ENCODE measurements at regions not wholly inside any gene's neighbourhood (a gene's known extent, or its start where the extent isn't known, plus 50 kb on each side); places are given as distances from the start of the nearest gene placed in this dataset.
"Not testable (repeated sequence)": the region's sequence is repeated elsewhere in the genome, so short reads cannot be mapped to it uniquely, and the experiment has no call there.

DNA sequence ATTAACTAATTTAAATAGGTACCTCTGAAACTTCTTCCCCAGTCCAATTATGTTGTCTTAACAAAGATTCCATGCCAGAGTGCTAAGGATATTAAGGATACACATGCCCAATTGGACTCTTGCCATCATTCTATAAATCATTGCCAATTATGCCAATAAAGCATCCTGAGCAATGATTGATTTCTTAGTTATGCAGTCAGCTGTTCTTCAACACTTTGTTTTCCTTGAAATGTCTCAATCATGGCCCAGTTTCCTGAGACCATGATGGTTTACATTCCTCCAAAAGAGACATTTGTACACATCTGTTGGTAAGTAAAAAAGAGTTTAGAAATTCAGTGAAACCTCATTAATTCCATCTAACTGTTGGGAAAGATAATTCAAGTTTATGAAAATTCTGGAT lies 180.4 kb upstream of the PKN2 start:
- TF ChIP-seq, protein P1, sequence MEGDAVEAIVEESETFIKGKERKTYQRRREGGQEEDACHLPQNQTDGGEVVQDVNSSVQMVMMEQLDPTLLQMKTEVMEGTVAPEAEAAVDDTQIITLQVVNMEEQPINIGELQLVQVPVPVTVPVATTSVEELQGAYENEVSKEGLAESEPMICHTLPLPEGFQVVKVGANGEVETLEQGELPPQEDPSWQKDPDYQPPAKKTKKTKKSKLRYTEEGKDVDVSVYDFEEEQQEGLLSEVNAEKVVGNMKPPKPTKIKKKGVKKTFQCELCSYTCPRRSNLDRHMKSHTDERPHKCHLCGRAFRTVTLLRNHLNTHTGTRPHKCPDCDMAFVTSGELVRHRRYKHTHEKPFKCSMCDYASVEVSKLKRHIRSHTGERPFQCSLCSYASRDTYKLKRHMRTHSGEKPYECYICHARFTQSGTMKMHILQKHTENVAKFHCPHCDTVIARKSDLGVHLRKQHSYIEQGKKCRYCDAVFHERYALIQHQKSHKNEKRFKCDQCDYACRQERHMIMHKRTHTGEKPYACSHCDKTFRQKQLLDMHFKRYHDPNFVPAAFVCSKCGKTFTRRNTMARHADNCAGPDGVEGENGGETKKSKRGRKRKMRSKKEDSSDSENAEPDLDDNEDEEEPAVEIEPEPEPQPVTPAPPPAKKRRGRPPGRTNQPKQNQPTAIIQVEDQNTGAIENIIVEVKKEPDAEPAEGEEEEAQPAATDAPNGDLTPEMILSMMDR (conservative IDR thresholded peaks at IDR 0.05) = no peak
- no peak overlapping the region for H3K27ac ChIP-seq

DNA sequence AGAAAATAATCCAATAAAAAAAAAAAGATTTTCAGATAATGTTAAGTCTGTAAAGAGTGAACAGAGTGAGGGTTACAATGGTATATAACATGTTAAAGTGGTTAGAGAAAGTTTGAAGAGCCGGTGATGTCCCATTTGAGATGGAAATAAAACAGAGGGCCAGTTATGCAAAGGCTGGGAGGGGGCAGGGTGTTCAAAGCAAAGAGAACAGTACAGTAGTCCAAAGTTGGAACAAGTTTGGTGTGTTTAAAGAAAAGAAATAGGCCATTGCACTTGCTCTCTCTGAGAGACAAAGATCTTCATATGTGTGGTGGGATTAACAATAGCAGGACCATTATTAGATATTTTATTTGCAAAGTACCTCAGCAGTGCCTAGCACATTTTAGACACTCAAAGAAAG lies 179.5 kb upstream of the PKN2 start:
- H3K27ac ChIP-seq = no peak overlapping the region
- TF ChIP-seq, protein P1 (conservative IDR thresholded peaks at IDR 0.05) = no peak

DNA sequence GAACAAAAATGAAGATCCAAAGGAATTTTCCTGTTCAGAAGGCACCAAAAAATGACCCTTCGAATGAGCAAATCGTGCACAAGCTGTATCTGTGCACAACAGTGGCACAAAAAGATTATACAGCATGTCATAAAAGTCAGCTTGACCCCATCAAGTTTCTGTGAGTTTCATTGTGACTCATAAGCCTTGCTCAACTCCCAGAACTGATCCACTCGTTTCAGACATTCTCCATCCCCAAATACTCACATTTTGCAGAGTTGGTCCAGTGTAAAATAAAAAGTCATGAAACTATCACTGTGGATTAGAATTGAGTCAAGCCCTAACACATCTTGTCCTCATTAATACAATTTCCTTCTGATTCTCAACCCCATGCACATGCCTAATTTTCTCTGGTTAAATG lies 174.7 kb upstream of the PKN2 start:
- TF ChIP-seq, protein P1 (conservative IDR thresholded peaks at IDR 0.05) = no peak
- no peak overlapping the region for H3K27ac ChIP-seq

DNA sequence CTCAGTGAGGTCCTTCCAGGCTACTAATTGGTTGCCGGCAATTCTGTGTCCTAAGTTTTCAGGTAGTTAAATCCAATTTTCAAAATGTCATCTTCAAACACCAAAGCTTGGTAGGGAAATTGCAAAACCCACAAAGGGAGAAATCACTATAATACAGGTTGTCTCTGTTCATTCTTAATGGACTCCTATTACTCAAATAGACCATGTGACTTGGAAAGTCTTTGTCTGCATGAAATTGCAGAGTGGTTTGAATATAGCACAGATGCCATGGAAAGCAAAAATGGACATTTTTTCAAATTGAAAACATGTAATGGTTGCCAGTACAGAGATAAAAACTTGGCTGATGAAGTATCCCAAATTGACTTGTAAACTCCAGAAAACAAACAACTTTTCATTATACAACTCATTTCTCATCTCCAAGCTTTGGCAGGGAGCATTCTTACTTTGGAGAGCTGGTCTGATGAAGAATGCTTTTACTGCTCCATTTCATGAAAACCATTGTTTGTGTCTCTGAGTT lies 169.5 kb upstream of the PKN2 start:
- TF ChIP-seq, protein P1 (conservative IDR thresholded peaks at IDR 0.05) = no peak
- no peak overlapping the region for H3K27ac ChIP-seq

DNA sequence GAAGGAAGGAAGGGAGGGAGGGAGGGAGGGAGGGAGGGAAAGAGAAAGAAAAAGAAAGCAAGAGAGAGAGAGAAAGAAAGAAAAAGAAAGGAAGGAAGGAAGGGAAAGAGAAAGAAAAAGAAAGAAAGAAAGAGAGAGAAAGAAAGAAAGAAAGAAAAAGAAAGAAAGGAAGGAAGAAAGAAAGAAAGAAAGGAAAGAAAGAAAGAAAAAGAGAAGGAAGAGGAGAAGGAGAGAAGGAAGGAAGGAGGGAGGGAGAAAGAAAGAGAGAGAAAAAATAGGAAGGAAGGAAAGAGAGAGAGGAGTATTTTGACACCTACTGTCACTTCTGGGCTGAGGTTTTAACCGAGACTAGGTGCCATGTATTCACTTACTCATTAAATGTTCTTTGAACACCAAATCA lies 166.6 kb upstream of the PKN2 start:
- not testable (repeated sequence) for H3K27ac ChIP-seq

DNA sequence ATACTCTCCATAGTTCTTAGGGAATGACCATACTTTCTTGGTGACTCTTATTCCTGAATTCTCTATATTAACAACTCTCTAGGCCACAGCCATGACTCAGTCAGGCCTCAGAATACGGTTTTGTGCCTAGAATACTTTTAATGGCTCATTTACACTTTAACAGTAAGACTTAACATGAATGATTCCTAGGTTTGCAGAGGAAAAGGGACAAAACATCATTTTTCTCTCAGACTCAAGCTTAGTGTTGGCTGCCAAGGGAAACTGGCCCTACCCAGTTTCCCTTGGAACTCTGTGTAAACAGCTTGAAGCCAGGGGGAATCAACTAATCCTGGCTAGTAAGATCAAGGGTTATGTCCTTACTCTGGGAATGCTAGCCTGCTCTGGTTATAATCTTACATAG lies 164.9 kb upstream of the PKN2 start:
- TF ChIP-seq, protein P1 (conservative IDR thresholded peaks at IDR 0.05) = no peak
- H3K27ac ChIP-seq = no peak overlapping the region

DNA sequence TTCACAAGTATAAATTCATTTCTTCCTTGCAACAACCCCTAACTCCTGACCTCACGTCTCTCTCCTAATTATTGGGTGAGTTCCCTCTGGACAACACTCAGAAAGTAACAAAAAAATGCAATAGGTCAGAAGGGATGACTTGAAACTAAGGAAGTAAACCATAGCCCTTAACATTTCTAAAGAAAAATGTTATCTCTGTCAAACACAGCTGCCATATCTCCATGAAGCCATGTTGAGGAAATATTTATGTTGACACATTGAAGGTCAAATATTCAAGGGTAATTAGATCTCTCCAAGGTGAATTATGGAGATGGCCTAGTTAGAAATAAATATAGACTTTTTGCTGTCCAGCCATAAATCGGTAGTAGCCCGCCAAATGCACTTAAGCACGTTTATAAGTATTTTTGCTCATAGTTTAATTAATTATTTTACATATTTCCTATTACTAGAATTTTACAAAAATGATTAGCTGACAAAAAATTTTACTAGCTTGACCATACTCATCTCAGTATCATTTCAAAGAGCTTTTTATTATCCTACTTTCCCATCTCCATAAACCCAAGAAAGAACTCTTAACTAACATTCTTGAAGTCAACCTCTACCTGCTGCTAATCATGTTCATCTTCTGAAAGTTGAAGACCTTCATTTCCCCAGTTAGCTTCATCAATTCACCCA lies 160.1 kb upstream of the PKN2 start:
- TF ChIP-seq, protein P1 (conservative IDR thresholded peaks at IDR 0.05) = no peak
- no peak overlapping the region for H3K27ac ChIP-seq

DNA sequence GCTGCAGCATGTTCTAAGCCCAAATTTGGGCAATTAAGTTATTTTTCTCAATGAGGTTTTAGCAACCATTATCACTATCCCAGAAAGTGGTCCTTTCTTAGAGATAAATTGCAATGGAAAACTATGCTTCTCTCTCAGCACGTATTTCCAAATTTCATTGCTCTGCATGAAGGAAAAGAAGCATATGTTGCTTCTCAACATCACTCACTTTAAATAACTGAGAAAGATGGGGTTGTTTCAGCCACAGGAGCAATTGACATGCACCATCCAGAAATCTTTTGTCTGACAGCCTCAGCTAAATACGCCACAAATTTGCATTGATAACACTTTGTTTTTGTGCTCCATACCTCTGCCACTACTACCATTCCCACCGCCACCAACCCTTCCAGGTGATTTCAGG lies 157.6 kb upstream of the PKN2 start:
- H3K27ac ChIP-seq = no peak overlapping the region
- TF ChIP-seq, protein P1 (conservative IDR thresholded peaks at IDR 0.05) = no peak
